ENCODE measurements at regions not wholly inside any gene's neighbourhood (a gene's known extent, or its start where the extent isn't known, plus 50 kb on each side); places are given as distances from the start of the nearest gene placed in this dataset.
"Not testable (repeated sequence)": the region's sequence is repeated elsewhere in the genome, so short reads cannot be mapped to it uniquely, and the experiment has no call there.

DNA sequence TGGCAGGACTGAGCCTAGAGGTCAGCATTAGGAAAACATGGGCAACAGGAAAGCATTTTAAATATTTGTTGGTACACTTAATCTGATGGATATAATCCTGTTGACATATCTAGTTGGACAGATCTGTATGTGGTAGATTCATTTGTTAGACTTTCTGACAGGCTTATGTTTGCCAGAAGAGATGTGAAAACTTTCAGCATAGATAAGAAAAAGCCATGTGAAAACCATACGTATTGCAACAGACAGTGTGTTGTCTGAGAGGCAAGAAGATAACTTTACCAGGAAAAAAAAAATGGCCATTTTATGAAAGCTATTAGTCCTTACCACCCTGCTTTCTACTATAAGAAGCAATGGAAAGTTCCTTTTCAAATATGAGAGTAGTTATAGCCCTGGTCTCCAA, 1902.2 kb upstream of the C9orf72 start:
- no peak for DNase-seq

DNA sequence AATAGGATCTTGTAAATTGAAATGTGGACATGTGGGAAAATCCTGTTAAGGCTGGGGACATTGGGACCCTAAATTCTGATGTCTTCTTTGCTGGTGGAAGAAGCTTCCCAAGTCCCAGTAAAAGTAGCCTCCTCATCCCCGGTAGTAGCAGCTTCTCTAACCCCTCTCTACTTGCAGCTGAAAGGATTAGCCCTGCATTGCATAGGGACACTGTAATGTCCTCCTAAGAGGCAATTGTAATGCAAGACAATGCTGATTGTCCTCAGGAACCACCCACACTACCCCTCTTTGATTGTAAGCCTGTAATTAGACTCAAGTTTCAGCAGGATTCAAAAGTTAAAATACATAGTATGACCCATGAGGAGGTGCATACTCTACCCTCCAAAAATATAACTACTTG, 1938.4 kb upstream of the C9orf72 start:
- no peak for DNase-seq

DNA sequence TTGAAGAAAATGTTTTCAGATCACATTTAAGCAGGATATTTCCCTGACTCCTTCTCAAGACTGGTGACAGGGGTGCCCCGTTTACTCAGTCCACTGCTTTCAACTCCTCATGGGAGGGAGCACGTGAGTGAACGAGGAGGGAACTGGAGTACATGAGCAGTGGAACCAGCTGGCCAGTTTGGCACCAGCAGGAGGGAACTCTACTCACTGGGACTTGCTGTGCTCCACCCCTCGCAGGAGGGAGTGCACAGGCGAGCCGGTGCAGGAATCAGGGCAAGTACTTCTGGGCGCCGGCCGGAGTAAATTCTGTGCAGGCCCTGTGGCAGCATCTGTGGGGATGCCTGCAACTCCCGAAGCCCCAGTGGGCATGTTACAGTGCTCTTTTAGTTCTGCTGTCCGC, 1941.1 kb upstream of the C9orf72 start:
- no peak for DNase-seq

DNA sequence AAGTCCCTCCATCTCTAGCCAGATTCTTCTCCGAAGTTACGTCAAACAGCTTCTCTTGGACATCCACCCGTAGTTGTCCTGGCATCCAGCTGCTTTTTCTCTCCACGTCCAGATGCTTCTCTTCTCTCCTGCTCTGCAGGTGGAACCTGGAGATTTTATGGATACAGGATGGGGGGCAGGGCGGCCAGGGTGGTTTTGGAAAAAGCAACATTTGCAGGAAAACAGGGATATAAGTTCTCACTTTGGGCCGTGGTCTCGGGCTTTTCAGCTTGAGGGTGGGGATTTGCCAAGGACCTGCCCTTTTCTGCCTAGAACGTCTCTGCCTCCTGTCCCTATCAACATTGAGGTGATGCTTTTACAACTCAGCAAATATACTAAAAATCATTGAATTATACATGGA, 1941.6 kb upstream of the C9orf72 start:
- no peak for DNase-seq

DNA sequence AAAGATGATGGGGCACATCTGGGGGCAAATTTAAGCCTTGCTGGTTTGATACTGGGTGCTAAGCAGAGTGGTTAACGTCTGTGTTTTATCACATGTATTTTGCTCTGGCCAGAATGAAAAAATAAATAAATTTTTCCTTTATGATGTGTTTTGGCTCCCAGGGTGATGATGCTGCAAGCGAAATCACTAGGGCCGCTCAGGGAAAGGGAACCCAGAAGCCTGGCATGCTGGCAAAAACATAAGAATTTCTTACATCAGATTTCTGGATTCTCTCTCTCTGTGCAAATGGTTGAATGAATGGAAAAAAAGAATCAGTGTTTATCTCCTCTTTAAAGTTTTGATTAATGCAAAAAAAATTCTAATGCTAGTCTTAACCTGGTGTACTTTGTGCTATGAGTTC, 1975.2 kb upstream of the C9orf72 start:
- DNase-seq: no peak

DNA sequence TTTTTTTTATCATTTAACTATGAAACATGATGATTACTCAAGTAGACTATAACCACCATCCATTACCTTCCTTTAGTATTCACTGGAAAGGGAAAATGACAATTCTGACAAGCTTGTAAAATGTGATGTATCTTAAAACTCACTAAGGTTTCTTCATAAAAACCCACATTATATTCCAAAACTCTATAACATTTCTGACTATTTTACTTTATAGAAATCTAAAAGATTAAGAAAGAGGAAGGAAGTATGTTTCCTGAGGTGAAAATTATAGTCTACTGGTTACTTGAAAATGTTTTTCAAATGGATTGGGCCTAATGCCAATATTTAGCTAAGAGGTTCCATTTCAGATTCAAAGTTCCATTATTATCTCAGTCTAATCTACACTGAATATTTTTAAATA, 1982.2 kb upstream of the C9orf72 start:
- DNase-seq: no peak

DNA sequence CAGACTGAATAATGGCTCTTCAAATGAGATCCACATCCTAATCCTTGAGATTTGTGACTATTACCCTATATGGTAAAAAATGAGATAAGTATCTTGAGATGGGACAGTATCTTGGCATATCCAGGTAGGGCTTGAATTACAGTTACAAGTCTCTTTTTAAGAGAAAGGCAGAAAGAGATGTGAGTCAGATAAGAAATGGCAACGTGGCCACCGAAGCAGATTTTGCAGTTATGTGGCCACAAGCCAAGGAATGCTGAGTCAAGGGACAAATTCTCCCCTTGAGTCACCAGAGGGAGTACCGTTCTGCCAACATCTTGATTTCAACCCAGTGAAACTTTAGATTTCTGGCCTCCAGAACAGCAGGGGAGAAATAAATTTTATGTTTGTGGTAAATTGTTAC, 1983.0 kb upstream of the C9orf72 start:
- no peak for DNase-seq

DNA sequence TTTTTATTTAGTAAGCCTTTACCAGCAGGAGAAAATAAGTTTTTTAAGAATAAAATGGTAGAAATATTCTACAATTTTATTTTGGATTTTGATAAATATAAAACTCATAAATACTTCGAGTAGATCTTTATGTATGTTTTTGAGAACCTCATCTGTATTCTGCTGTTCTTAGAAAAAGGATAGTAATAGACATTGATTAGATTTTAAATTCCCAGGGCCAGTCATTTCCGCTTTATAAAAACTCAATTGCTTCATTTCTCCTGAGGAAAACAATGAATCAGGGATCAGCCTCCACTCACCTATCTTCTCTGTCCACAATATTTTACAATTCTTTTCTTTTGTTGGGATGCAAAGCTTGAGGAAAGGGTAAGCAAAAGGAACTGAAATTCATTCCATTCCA, 1983.5 kb upstream of the C9orf72 start:
- DNase-seq: no peak

DNA sequence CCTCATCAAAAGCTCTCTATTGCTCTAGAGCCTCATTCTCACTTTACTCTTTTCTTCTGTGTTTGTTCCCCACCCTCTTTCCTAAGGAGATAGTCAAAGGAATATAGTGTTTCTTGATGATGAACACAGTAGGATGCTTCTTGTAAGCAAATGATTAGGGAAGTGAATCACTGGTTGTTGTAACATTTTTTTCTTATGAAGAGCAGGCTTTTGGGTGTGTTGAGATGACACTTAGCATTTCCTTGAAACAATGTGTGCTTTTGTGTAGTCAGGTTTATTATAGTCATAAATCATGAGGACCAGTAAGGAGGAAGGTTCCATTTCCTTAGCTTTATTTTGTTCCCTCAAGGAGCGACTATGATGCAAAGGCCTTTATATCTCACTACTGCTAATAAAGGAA, 1991.3 kb upstream of the C9orf72 start:
- no peak for DNase-seq

DNA sequence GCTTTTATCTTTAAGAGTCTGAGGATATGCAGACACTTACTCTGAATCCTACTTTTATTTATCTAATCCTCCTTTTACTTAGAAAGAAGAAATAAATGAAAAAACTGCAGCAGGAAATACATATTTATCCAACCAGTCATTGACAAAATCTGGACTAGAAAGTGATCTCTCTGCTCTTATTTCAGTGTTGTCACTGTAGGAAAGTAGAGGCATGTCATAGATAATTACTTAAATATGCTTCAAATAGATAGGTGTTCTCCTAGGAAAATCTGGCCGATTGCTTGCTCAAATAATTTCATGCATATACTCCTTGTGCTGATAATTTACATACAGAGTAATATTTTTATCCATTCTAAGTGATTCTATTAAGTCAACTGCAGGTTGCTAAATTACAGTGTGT, 2001.9 kb upstream of the C9orf72 start:
- DNase-seq: no peak

DNA sequence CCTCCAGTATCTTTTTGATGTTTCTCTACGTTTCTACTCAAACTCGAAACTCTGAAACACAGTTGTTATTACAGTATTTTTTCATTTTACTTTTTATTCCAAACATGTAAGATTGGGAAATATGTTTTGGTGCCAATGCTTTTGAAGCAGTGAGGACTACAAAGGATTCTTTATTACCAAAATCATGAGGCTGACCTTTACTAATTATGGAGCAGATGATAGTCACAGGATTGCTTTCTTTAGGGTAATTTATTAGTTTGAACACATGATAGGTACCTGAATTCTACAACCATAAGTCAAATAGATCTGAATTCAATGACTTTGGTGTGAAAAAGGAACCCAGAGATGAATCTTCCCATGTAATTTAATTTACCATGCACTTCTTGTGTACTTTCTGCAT, 2015.1 kb upstream of the C9orf72 start:
- no peak for DNase-seq

DNA sequence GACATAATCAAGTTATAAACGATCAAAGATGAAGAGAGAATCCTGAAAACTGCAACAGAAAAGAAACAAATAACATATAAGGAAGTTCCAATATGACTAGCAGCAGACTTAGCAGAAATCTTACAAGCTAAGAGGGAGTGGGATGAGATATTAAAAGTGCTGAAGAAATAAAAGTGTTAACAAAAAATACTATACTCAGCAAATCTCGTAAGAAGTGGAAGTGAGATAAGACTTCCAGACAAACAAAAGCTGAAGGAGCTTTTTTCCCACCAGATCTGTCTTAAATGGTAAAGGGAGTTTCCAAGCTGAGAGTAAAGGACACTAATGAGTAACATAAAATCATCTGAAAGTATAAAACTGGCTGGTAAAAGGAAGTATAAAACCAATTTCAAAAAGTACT, 2036.0 kb upstream of the C9orf72 start:
- no peak for DNase-seq

DNA sequence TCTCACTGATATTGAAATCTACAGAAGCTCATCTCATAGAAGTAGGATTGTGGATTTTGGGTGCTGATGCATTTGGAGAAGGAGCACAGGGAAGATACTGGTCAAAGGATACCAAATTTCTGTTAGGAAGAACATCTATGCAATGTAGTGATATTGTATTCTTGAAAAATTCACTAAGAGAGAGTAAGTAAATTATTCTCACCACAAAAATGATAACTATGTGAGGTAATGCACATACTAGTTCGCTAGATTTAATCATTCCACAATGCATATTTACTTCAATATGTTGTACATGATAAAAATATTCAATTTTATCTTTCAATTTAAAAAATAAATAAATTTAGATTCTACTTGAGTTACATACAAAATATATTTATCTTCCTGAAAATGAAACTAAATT, 2040.5 kb upstream of the C9orf72 start:
- DNase-seq: no peak

DNA sequence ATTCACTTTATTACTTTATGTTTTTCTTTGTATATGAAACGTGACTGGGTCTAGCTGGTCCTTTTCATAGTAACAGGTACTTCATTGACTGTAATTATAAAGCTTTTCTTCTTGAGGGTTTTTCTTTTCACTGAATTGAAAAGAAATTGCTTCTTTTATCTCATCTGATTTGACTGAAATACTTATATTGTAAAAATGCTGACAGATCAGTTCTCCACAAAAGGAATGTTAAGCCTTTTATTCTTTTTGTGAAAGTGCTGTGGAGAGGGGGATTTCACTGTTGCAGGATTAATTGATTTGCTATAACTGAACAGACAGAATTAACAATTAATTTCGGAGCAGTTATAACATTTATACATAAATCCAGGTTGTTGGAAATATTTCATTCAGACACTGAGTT, 2043.6 kb upstream of the C9orf72 start:
- DNase-seq: no peak

DNA sequence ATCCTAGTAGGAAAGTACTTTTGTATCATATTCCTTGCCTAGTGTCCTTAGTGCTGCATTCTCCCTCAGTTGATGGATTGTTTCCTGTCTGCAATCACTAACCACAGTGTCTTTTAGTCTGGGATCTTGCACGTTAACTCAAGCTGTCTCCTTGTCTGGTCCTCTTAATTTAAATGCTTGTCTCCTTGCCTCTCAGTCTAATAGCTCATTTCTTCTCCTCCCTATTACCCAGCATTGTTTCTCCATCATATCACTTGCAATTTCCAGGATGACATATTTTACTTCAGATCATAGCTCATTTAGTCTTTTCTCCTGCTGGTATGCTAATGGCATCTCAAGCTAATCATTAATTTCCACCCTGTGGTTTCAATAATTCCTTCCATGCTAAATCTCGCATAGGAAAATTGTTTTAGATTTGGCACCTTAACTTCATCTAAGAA, 2052.0 kb upstream of the C9orf72 start:
- DNase-seq: no peak

DNA sequence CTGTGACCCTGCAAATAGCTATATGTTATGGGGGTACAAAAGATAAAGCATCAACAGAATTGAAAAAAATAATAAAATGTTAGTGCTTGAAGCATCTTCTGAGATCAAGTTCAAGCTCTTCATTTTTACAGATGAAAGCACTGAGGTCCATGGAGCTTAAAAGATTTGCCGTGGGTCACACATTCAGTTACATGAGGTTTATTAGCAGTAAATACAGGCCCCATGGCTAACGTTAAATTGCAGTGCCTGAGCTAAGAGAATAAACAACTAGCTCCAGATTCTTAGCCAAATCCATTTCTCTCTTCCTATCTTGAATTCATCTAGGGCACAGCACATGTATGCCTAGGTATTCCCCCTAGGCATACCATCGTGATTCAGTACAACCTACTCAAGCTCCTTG, 2052.7 kb upstream of the C9orf72 start:
- no peak for DNase-seq

DNA sequence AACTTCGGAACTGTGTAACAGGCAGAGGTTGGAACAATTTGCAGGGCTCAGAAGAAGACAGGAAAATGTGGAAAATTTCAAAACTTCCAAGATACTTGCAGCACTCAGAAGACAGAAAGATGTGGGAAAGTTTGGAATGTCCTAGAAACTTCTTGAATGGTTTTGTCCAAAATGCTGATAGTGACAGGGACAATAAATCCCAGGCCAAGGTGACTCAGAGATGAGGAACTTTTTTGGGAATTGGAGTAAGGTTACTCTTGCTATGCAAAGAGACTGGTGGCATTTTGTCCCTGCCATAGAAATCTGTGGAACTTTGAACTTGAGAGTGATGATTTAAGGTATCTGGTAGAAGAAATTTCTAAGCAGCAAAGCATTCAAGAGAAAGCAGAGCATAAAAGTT, 2055.6 kb upstream of the C9orf72 start:
- not testable (repeated sequence) for DNase-seq

DNA sequence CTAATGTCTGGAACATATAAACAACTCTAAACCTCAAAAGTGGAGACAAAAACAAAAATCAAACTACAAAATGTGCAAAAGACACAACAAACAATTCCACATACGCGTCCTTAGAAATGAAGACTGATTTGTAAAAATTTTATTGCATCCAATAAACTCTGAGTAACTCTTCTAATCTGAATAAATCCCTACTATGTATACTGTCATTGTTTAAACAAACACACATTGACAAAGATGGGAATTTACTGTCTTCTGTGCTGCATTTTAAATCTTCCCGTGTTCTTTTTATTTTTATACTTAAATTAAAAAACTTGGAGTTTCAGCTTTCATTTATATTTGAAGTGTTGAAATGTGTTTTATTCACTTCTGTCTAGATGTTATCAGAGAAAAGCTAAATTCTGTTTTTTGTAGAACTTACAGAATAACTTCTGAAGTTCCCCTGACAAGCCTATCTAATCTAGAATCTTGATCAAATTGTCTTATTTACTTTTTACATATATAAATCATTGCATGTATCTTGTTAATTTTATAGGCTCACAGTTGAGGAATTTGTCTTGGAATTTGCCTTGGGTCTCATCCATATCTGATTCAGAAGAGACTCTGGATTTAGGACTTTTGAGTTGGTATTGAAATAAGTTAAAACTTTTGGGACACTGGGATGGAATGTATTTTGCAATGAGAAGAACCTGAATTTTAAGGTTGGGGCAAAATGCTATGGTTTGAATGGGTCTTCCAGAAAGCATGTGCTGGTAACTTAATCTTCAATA, 2064.4 kb upstream of the C9orf72 start:
- DNase-seq: no peak

DNA sequence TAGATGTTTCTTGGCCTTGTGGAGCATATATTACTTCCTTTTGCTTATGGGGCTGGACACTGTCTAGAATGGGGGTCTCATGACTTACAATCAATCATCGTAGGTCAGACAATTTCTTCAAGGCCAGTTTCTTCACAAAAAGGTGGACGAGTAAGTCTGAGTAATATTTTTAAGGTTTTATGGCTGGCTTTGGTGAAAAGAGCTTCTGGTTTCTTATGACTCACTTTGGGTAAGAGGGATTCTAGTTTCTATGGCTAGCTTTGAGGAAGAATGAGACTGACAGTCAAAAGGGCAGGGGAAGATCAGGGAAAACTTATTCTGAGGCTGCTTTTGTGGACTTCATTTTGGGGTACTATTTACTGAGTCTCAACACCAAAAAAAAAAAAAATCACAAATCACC, 2067.2 kb upstream of the C9orf72 start:
- no peak for DNase-seq

DNA sequence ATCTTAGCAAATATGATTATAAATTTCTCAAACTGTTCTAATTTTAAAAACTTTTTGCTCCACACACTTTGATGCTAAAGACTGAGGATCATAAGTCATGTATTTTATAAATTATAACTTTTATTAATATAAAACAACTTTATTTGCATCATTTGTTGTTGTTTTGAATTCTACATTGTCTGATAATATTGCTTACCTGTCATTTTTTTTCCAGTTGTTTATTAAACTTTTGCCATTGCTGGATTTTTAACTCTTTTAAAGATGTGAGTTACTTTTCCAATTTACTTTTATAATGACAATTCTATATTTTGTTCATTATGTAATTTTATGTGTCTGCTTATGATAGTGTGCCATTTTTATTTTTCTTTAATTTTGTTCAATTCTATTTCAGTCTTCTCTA, 2071.2 kb upstream of the C9orf72 start:
- no peak for DNase-seq

DNA sequence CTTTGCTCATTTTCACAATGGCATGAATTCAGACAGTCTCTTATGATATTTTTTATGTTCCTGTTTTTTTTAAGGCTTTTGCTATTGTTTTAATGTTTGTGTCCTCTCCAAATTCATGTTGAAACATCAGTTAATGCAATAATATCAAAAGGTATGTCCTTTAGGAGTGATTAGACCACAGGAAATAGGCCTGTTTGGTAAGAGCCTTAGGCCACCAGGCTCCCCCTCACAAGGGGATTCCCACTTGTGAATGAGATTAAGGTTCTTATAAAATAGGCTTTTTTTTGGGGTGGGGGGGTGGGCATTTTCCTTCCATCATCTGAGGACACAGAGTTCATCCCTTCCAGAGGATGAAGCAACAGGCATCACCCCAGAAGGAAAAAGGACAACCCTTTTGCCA, 2074.2 kb upstream of the C9orf72 start:
- DNase-seq: no peak

DNA sequence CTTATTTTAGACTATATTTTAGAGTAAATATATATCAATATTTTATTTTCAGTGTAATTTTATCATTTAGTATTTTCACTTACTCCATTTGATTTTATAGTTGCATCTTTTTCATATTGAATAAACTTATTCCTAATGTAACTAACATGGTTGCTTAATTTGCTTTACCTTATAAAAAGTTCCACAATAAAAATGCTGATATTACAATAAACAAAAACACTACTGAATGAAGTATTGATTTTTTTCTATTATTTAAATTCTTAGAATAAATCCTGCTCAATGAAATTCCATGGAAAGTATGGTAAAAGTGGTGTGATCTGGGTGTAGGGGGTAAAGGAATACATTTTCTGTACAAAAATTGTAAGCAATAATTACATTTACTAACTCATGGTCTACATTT, 2074.9 kb upstream of the C9orf72 start:
- DNase-seq: no peak

DNA sequence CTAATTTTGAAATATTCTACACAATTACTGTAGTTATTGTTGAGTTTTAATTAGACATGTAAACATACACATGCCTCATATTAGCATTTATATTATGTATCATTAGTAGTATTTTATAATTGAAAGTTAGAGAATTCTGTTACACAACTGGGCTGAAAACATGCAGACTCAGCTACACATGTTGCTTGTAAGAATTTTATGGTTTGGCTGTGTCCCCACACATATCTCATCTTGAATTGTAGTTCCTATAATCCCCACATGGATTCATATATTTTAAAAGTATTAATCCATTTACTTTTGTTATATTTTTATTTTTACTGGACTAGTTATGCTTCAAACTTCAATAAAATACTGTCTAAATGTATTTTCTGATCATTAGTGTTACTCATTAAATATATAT, 2075.3 kb upstream of the C9orf72 start:
- no peak for DNase-seq

DNA sequence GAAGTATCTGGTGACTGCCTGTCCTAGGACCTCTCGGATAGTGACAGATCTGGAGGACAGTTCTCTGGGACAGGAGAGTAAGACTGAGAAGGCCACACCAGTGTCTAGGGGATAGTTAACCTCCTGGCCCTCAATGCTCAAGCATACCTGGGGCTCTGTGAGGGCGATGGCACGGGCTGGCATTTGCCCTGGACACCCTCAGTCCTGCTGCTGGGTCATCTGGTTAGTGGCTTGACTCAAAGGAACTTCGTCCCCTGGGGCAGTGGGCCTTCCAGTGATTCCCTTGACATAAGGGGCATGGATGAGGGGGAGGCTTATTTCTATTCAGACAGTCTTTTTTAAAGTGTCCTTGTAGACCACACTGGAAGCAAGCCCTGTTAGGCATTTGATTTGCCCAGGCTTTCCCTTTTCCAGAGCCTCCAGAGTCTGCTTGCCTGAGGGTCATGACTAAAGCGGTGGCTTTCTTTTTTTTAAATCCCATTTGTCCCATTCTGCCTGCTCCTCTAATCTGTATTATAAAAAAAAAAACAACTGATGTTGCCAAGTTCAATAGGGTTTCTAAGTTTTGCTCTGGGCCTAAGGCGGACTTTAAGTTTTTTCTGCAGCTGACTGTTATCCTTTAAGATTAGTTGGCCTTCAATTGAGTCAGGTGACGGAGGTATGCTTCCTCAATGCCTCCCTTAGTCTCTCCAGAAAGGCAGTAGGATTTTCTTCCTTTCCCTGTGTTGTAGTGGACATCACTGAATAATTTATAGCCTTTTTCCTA, 2083.5 kb upstream of the C9orf72 start:
- DNase-seq: no peak

DNA sequence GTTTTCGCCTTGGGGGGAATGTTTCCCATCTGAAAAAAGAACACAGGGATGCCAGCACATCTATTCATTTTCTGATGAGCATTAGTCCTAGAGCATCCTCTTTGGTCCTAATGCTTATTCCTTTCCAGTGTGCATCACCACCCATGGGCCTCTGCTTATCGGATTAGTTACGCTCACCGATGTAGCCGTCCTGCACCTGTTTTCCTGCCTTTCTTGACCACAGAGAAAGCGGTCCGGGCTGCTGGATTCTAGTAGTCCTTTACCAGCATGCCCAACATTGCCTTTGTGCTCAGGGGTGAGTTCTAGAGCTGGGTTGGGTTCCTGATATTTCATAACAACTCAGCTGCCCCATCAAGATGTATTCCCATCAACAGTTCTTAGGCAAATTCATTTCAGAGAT, 2084.5 kb upstream of the C9orf72 start:
- no peak for DNase-seq
